ENCODE measurements at regions not wholly inside any gene's neighbourhood (a gene's known extent, or its start where the extent isn't known, plus 50 kb on each side); places are given as distances from the start of the nearest gene placed in this dataset.
A peak's percentile ranks its signal among the peaks of the same experiment; 100 is the strongest.

DNA sequence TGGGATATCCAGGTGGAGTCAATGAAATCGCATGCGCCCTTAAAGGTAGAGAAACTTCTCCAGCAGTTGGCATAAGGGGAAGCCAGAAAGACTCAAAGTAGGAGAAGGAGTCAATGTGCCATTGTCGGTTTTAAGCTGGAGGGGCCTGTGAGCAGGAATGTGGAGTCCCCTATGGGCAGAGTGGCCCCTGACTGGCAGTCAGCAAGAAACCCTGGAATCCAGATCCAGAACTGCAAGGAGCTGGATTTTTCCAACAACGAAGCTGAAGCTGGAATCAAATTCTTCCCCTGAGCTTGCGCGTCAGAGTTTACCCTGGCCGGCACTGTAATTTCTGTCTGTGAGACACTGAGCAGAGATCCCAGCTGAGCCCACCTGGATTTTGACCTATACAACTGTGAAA, 315.0 kb downstream of the DHX35 start:
- intact Hi-C loops (cut with DNase I): loop anchor here in 2 of 10 donors (10.0 kb wide), 3 partner anchors 588 to 1418 kb away; no protein-coding TSS in a partner anchor
- Histone ChIP-seq H3K27ac (no peak overlapping the region), H3K4me3 (no peak overlapping the region), H3K36me3 (no peaks in the 10 kb centered on the region), H3K9me3 (peaks cover 0 to 14% (median 3%) of the 10 kb centered on the region in 11 donors), H3K27me3 (peaks cover 0 to 8% (median 0%) of the 10 kb centered on the region in 7 donors), H3K4me1 (no peaks in the 10 kb centered on the region)
- TF ChIP-seq, protein P1, sequence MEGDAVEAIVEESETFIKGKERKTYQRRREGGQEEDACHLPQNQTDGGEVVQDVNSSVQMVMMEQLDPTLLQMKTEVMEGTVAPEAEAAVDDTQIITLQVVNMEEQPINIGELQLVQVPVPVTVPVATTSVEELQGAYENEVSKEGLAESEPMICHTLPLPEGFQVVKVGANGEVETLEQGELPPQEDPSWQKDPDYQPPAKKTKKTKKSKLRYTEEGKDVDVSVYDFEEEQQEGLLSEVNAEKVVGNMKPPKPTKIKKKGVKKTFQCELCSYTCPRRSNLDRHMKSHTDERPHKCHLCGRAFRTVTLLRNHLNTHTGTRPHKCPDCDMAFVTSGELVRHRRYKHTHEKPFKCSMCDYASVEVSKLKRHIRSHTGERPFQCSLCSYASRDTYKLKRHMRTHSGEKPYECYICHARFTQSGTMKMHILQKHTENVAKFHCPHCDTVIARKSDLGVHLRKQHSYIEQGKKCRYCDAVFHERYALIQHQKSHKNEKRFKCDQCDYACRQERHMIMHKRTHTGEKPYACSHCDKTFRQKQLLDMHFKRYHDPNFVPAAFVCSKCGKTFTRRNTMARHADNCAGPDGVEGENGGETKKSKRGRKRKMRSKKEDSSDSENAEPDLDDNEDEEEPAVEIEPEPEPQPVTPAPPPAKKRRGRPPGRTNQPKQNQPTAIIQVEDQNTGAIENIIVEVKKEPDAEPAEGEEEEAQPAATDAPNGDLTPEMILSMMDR (IDR thresholded peaks at IDR 0.05): no peak
- 76 to 86% methylated on average over 7 of the region's 7 CpGs for WGBS, 2 donors
- ATAC-seq (no peak), DNase-seq (no peak)

DNA sequence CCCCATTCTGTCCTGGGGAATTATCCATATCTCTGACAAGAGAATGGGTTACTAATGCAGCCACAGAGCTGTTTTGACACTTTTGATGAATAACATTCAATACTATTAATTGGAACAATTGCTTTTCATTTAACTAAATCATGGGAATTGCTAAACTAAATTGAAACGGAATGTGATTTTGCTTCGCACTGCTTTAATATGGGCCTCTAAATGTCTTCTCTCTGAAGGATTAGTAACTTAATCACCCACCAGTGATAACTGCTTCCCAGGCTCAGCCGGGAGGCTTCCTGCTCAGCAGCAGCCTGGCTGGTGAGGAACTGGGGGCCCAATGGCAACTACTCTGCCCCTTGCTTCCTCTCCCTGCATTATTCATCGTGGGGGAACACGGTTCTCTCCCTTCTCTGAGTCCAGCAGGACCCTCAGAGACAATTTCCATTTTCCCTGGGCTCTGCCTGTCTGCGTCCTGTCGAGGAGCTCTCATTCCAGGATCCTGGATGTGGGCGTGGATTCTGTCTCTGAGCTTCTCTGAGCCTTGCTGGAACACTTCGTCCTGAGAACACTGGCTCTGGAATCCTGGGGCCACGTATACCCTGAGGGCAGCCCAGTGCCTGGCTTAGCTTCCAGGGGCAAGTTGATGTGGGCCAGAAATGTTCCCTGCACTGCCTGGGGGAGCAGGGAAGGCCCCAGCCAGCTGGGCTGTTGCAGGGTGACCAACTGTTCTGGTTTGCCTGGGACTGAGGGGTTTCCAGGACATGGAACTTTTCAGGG, 308.9 kb downstream of the DHX35 start:
- intact Hi-C loops (cut with DNase I): loop anchor here in 3 of 10 donors (5.0 to 10.0 kb wide), 4 partner anchors 594 to 1424 kb away; no protein-coding TSS in a partner anchor
- 42% methylated on average over 10 of the region's 10 CpGs for WGBS, 2 donors
- Histone ChIP-seq H3K9me3 (peaks cover 0 to 3% (median 0%) of the 10 kb centered on the region in 11 donors), H3K36me3 (no peaks in the 10 kb centered on the region), H3K4me3 (no peak overlapping the region), H3K27ac (peak overlapping the region in 4 of 10 donors; percentile 10 to 64 (median 46)), H3K27me3 (peaks cover 0 to 10% (median 0%) of the 10 kb centered on the region in 7 donors), H3K4me1 (peaks cover 0 to 36% (median 0%) of the 10 kb centered on the region in 9 donors)
- DNase-seq: peak in 1 of 2 donors; percentile 18
- ATAC-seq: peak in 5 of 8 donors; percentile 17 to 77 (median 37)
- TF ChIP-seq, protein P1 (IDR thresholded peaks at IDR 0.05): no peak

DNA sequence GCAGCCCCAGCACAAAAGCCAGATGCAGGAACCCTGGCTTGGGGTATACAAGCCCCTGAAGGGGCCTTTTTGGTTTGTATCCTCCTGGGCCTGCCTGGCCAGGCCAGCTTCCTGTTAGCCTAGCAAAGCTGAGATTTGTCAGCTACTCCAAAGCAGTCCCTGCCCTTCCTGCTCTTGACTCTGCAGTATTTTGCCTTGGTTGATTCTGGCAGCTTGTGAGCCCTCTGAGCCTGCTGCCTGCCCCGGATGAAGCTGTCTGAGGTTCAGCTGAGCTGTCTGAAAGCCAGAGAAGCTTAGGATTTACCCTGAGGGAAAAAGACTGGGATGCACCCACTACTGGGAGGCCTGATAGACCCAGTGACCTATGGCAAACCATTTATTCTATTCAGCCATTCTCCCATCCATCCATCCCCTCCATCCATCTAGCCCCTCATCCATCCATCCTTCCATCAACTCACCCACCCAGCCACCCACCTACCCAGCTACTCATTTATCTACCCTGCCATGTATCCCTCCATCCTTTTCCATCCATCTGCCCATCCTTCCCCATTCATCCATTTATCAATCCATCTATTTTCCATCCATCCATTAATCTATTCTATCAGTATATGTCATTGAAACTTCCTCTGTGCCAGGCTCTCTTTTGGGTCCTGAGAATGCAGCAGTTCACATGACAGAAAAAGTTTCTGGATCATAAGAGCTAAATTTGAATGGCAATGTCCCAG, 307.5 kb downstream of the DHX35 start:
- ATAC-seq (peak in 7 of 8 donors; percentile 16 to 56 (median 40)), DNase-seq (no peak)
- TF ChIP-seq, protein P1 (IDR thresholded peaks at IDR 0.05): no peak
- Histone ChIP-seq H3K4me1 (peaks cover 0 to 39% (median 0%) of the 10 kb centered on the region in 9 donors), H3K4me3 (no peak overlapping the region), H3K27me3 (peaks cover 0 to 8% (median 0%) of the 10 kb centered on the region in 7 donors), H3K9me3 (no peaks in the 10 kb centered on the region), H3K36me3 (no peaks in the 10 kb centered on the region), H3K27ac (peak overlapping the region in 4 of 10 donors; percentile 29 to 65 (median 48))
- whole genome bisulfite sequencing, 2 donors: 30 to 37% methylated on average over 1 of the region's 1 CpG
- intact Hi-C loops (cut with DNase I): loop anchor here (2.0 to 10.0 kb wide), 13 partner anchors 155 to 1695 kb away; partner anchors contain the start of gene MAFB (in 2 of the 10)

DNA sequence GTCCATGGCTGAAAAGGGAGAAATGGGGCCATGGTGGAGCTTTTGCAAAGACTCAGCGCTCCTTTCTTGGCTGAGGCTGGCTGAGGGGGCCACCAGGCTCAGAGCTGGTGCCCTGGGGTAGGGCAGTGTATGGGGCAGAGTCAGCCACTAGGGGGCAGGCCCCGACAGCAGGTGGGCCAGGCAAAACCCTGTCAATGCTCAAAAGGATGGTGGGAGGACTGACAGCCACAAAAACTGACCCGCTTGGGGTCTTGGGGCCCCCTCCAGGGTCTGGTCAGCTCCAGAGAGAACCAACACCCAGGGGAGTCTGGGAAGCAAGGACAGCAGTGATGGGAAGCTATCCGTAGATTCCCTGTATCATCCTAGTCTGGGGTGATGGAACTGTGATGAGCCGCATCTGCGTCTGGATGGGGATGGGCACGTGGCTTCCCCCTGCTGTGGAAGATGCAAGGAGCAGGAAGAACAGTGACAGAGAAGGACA, 306.9 kb downstream of the DHX35 start:
- no peaks in the 10 kb centered on the region for H3K9me3 ChIP-seq
- peaks cover 0 to 8% (median 0%) of the 10 kb centered on the region in 7 donors for H3K27me3 ChIP-seq
- DNase-seq (peak; percentile 54 to 55), ATAC-seq (peak; percentile 73 to 85 (median 82))
- intact Hi-C loops (cut with DNase I): loop anchor here (1.0 to 10.0 kb wide), 11 partner anchors 13 to 1696 kb away; partner anchors contain the start of gene MAFB (in 2 of the 10)
- peaks cover 0 to 40% (median 0%) of the 10 kb centered on the region in 9 donors for H3K4me1 ChIP-seq
- peak overlapping the region in 4 of 10 donors; percentile 29 to 65 (median 48) for H3K27ac ChIP-seq
- H3K4me3 ChIP-seq: no peak overlapping the region
- WGBS, 2 donors: 26 to 30% methylated on average over 7 of the region's 7 CpGs
- TF ChIP-seq, protein P1 (IDR thresholded peaks at IDR 0.05): peak; percentile 64 to 94 (median 87)
- H3K36me3 ChIP-seq: no peaks in the 10 kb centered on the region
